Dendritic cell treated with granulocyte-macrophage colony-stimulating factor and Interleukin-4, amounts not matched to agents 40 ng/mL and 50 ng/mL, for 4 days (primary cell): ENCODE measurements at regions not wholly inside any gene's neighbourhood (a gene's known extent, or its start where the extent isn't known, plus 50 kb on each side); places are given as distances from the start of the nearest gene placed in this dataset.

Experiments
- H3K27ac Mint-ChIP-seq: one replicate; pipeline ENCODE4 v1.8.0; 2022; ENCODE audit warnings: mild to moderate bottlenecking, mixed read lengths
- H3K27me3 Mint-ChIP-seq: one replicate; pipeline ENCODE4 v1.8.0; 2022; ENCODE audit warnings: mild to moderate bottlenecking, mixed read lengths
- H3K36me3 Mint-ChIP-seq: one replicate; pipeline ENCODE4 v1.8.0; 2022; ENCODE audit warnings: low read depth, mixed read lengths
- H3K4me1 Mint-ChIP-seq: one replicate; pipeline ENCODE4 v1.8.0; 2022; ENCODE audit warnings: low read depth, mixed read lengths
- H3K4me3 Mint-ChIP-seq: one replicate; pipeline ENCODE4 v1.8.0; 2022; ENCODE audit warnings: mild to moderate bottlenecking, moderate library complexity, mixed read lengths
- H3K9me3 Mint-ChIP-seq: one replicate; pipeline ENCODE4 v1.8.0; 2022; ENCODE audit warnings: mixed read lengths
- intact Hi-C: fragments of 100-400 bp; cut with micrococcal nuclease; formaldehyde crosslinking; loops from one replicate; pipeline ENCODE4 v1.15.0; 2022

GRCh38 chr6:30832864-30833263, 51.5 kb upstream of the DDR1 start:
- H3K9me3 Mint-ChIP-seq, result no peaks in the 10 kb centered on the region
- intact Hi-C loops, result no loop called here
- H3K36me3 Mint-ChIP-seq, result no peaks in the 10 kb centered on the region
- H3K27ac Mint-ChIP-seq, result no peak overlapping the region
- no peak overlapping the region for H3K4me3 Mint-ChIP-seq
- no peaks in the 10 kb centered on the region for H3K27me3 Mint-ChIP-seq
- H3K4me1 Mint-ChIP-seq, result peaks cover 58% of the 10 kb centered on the region

- Mint-ChIP-seq H3K4me1 (peaks cover 63% of the 10 kb centered on the region), H3K27me3 (no peaks in the 10 kb centered on the region), H3K27ac (peak overlapping the region; percentile 87), H3K9me3 (no peaks in the 10 kb centered on the region), H3K36me3 (no peaks in the 10 kb centered on the region), H3K4me3 (peak overlapping the region; percentile 25)
- intact Hi-C loops, result no loop called here
Measured at GRCh38 chr6:30830438-30830837, 53.9 kb upstream of the DDR1 start.

- Mint-ChIP-seq H3K27me3 (no peaks in the 10 kb centered on the region), H3K27ac (peak overlapping the region; percentile 87), H3K4me1 (peaks cover 61% of the 10 kb centered on the region), H3K4me3 (no peak overlapping the region), H3K36me3 (no peaks in the 10 kb centered on the region), H3K9me3 (no peaks in the 10 kb centered on the region)
- intact Hi-C loops, result loop anchor here (5.0 kb wide), 1 partner anchor 258 kb away; no protein-coding TSS in a partner anchor
Measured at GRCh38 chr6:30829639-30830255, 54.6 kb upstream of the DDR1 start.

- Mint-ChIP-seq H3K4me1 (peaks cover 62% of the 10 kb centered on the region), H3K27ac (peak overlapping the region; percentile 87), H3K27me3 (no peaks in the 10 kb centered on the region), H3K4me3 (no peak overlapping the region), H3K9me3 (no peaks in the 10 kb centered on the region), H3K36me3 (no peaks in the 10 kb centered on the region)
- intact Hi-C loops, result loop anchor here (5.0 kb wide), 1 partner anchor 258 kb away; no protein-coding TSS in a partner anchor
Measured at GRCh38 chr6:30829033-30829432, 55.3 kb upstream of the DDR1 start.

- H3K4me1 Mint-ChIP-seq, result peaks cover 70% of the 10 kb centered on the region
- H3K27ac Mint-ChIP-seq, result peak overlapping the region; percentile 87
- H3K27me3 Mint-ChIP-seq, result no peaks in the 10 kb centered on the region
- intact Hi-C loops, result loop anchor here (1.0 to 5.0 kb wide), 2 partner anchors 49 to 259 kb away; no protein-coding TSS in a partner anchor
- H3K4me3 Mint-ChIP-seq, result no peak overlapping the region
- H3K36me3 Mint-ChIP-seq, result no peaks in the 10 kb centered on the region
- no peaks in the 10 kb centered on the region for H3K9me3 Mint-ChIP-seq
Measured at GRCh38 chr6:30828027-30828962, 56.0 kb upstream of the DDR1 start.

GRCh38 chr6:30826961-30827342, 57.4 kb upstream of the DDR1 start:
- Mint-ChIP-seq H3K27me3 (no peaks in the 10 kb centered on the region), H3K27ac (peak overlapping the region; percentile 57), H3K4me3 (no peak overlapping the region), H3K9me3 (no peaks in the 10 kb centered on the region), H3K36me3 (no peaks in the 10 kb centered on the region), H3K4me1 (peaks cover 82% of the 10 kb centered on the region)
- intact Hi-C loops, result loop anchor here (5.0 kb wide), 1 partner anchor 260 kb away; no protein-coding TSS in a partner anchor

- H3K9me3 Mint-ChIP-seq, result no peaks in the 10 kb centered on the region
- peak overlapping the region; percentile 31 for H3K27ac Mint-ChIP-seq
- H3K27me3 Mint-ChIP-seq, result no peaks in the 10 kb centered on the region
- no peaks in the 10 kb centered on the region for H3K36me3 Mint-ChIP-seq
- peaks cover 77% of the 10 kb centered on the region for H3K4me1 Mint-ChIP-seq
- intact Hi-C loops, result loop anchor here (5.0 kb wide), 1 partner anchor 263 kb away; no protein-coding TSS in a partner anchor
- H3K4me3 Mint-ChIP-seq, result no peak overlapping the region
Measured at GRCh38 chr6:30824698-30825097, 59.6 kb upstream of the DDR1 start.

- Mint-ChIP-seq H3K4me1 (peaks cover 76% of the 10 kb centered on the region), H3K36me3 (no peaks in the 10 kb centered on the region), H3K9me3 (no peaks in the 10 kb centered on the region), H3K27me3 (no peaks in the 10 kb centered on the region), H3K27ac (peak overlapping the region; percentile 50), H3K4me3 (no peak overlapping the region)
- intact Hi-C loops, result no loop called here
Measured at GRCh38 chr6:30823534-30823865, 60.8 kb upstream of the DDR1 start.

- intact Hi-C loops, result no loop called here
- Mint-ChIP-seq H3K27me3 (no peaks in the 10 kb centered on the region), H3K4me3 (no peak overlapping the region), H3K27ac (peak overlapping the region; percentile 50), H3K36me3 (no peaks in the 10 kb centered on the region), H3K4me1 (peaks cover 76% of the 10 kb centered on the region), H3K9me3 (no peaks in the 10 kb centered on the region)
Measured at GRCh38 chr6:30821862-30822784, 62.2 kb upstream of the DDR1 start.

GRCh38 chr6:30820193-30820592, 64.1 kb upstream of the DDR1 start:
- Mint-ChIP-seq H3K27me3 (no peaks in the 10 kb centered on the region), H3K4me3 (no peak overlapping the region), H3K4me1 (peaks cover 80% of the 10 kb centered on the region), H3K36me3 (peaks cover 3% of the 10 kb centered on the region), H3K9me3 (no peaks in the 10 kb centered on the region), H3K27ac (peak overlapping the region; percentile 60)
- intact Hi-C loops, result no loop called here

GRCh38 chr6:30819297-30819917, 64.9 kb upstream of the DDR1 start:
- intact Hi-C loops, result no loop called here
- peaks cover 4% of the 10 kb centered on the region for H3K36me3 Mint-ChIP-seq
- H3K4me1 Mint-ChIP-seq, result peaks cover 82% of the 10 kb centered on the region
- no peaks in the 10 kb centered on the region for H3K9me3 Mint-ChIP-seq
- no peaks in the 10 kb centered on the region for H3K27me3 Mint-ChIP-seq
- H3K27ac Mint-ChIP-seq, result peak overlapping the region; percentile 60
- no peak overlapping the region for H3K4me3 Mint-ChIP-seq

- H3K27me3 Mint-ChIP-seq, result no peaks in the 10 kb centered on the region
- intact Hi-C loops, result no loop called here
- H3K4me3 Mint-ChIP-seq, result peak overlapping the region; percentile 56
- peak overlapping the region; percentile 60 for H3K27ac Mint-ChIP-seq
- H3K36me3 Mint-ChIP-seq, result peaks cover 4% of the 10 kb centered on the region
- peaks cover 82% of the 10 kb centered on the region for H3K4me1 Mint-ChIP-seq
- H3K9me3 Mint-ChIP-seq, result no peaks in the 10 kb centered on the region
Measured at GRCh38 chr6:30818391-30818841, 65.9 kb upstream of the DDR1 start.
